ENCODE measurements at regions not wholly inside any gene's neighbourhood (a gene's known extent, or its start where the extent isn't known, plus 50 kb on each side); places are given as distances from the start of the nearest gene placed in this dataset.
"Not testable (repeated sequence)": the region's sequence is repeated elsewhere in the genome, so short reads cannot be mapped to it uniquely, and the experiment has no call there.

DNA sequence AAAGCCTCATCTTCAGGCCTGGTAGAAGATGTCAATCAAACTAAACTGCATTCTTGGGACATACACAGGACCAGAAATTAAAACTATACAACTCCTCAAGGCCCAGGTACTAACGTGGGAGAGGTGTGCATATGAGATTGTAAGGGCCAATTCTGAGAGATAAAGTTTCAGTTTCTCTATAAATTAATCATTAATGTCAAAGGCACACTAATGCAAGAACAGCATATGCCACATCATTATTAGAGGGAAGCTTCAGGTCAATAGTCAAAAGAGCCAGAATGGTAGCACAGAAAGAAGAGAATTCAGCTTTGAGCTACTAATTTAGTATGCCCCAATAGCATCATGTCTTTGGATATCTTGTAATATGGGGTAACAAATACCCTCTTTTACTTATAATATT lies 744.9 kb upstream of the MGAT4C start:
- Histone ChIP-seq H3K27me3 (ENCODE audit: control insufficient read depth, insufficient read depth, low read length, poor library complexity, severe bottlenecking) (no peaks in the 10 kb centered on the region), H3K4me3 (ENCODE audit: insufficient read depth, low read depth, low read length) (no peak overlapping the region), H3K9me3 (ENCODE audit: control insufficient read depth, low read length) (peaks cover 5% of the 10 kb centered on the region), H3K36me3 (ENCODE audit: control insufficient read depth, insufficient read depth, low read length) (no peaks in the 10 kb centered on the region), H3K27ac (ENCODE audit: insufficient read depth, low read depth, low read length, poor library complexity, severe bottlenecking) (no peak overlapping the region), H3K4me1 (ENCODE audit: control insufficient read depth, insufficient read depth, low read length) (no peaks in the 10 kb centered on the region)
- WGBS, 2 experiments: no CpG with 5 or more reads among the region's 1 CpG

DNA sequence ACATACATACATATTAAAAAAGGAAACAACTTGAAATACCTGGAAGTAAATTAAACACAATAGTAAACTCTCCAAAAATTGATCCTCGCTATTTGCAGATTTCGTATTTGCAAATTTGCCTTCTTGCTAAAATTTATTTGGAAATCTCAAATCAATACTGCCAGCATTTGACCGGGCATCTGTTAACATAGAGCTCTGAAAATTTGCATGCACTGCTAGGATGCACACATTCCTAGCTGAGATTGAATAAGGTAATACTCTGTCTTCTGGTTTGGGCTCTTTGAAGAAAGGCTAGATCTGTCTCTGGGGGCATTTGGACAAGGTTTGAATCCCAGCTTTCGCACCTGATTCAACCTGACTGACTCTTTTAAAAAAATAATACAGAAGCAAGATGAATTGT lies 729.1 kb upstream of the MGAT4C start:
- Histone ChIP-seq H3K9me3 (ENCODE audit: control insufficient read depth, low read length) (no peaks in the 10 kb centered on the region), H3K4me1 (ENCODE audit: control insufficient read depth, insufficient read depth, low read length) (no peaks in the 10 kb centered on the region), H3K27ac (ENCODE audit: insufficient read depth, low read depth, low read length, poor library complexity, severe bottlenecking) (no peak overlapping the region), H3K36me3 (ENCODE audit: control insufficient read depth, insufficient read depth, low read length) (no peaks in the 10 kb centered on the region), H3K27me3 (ENCODE audit: control insufficient read depth, insufficient read depth, low read length, poor library complexity, severe bottlenecking) (no peaks in the 10 kb centered on the region), H3K4me3 (ENCODE audit: insufficient read depth, low read depth, low read length) (no peak overlapping the region)
- 91 to 99% methylated on average over 3 of the region's 4 CpGs for WGBS, 2 experiments

- not testable (repeated sequence) for H3K4me3 ChIP-seq (ENCODE audit: insufficient read depth, low read depth, low read length); H3K4me1 ChIP-seq (ENCODE audit: control insufficient read depth, insufficient read depth, low read length); H3K9me3 ChIP-seq (ENCODE audit: control insufficient read depth, low read length); H3K27ac ChIP-seq (ENCODE audit: insufficient read depth, low read depth, low read length, poor library complexity, severe bottlenecking); H3K27me3 ChIP-seq (ENCODE audit: control insufficient read depth, insufficient read depth, low read length, poor library complexity, severe bottlenecking); H3K36me3 ChIP-seq (ENCODE audit: control insufficient read depth, insufficient read depth, low read length)
- 93% methylated on average over 7 of the region's 7 CpGs for WGBS, 2 experiments
Observed at GRCh38 chr12:86970595-86970994, 714.4 kb upstream of the MGAT4C start.

GRCh38 chr12:86959766-86960458 lies 703.7 kb upstream of the MGAT4C start:
- no peaks in the 10 kb centered on the region for H3K27me3 ChIP-seq (ENCODE audit: control insufficient read depth, insufficient read depth, low read length, poor library complexity, severe bottlenecking)
- no peaks in the 10 kb centered on the region for H3K9me3 ChIP-seq (ENCODE audit: control insufficient read depth, low read length)
- no peak overlapping the region for H3K4me3 ChIP-seq (ENCODE audit: insufficient read depth, low read depth, low read length)
- no peak overlapping the region for H3K27ac ChIP-seq (ENCODE audit: insufficient read depth, low read depth, low read length, poor library complexity, severe bottlenecking)
- no peaks in the 10 kb centered on the region for H3K36me3 ChIP-seq (ENCODE audit: control insufficient read depth, insufficient read depth, low read length)
- 92 to 94% methylated on average over 5 of the region's 5 CpGs for WGBS, 2 experiments
- no peaks in the 10 kb centered on the region for H3K4me1 ChIP-seq (ENCODE audit: control insufficient read depth, insufficient read depth, low read length)

DNA sequence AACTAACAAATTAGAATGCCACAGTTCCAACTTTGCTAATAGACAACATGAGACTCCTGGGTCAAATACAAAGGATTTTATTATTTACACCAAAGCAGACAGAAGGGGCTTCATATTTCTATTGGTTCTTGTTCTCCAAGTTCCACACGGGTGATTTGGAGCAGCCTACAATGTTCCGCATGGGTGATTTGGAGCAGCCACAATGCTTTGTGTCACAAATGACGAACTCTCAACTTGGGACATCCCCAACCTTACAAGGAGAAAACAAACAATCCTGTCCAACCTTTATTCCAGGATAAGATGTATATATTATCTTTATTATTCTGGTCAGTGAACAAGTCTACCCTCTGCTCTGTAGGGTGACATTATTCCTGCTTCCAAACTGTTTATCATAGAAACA lies 694.3 kb upstream of the MGAT4C start:
- Histone ChIP-seq H3K4me3 (ENCODE audit: insufficient read depth, low read depth, low read length) (no peak overlapping the region), H3K4me1 (ENCODE audit: control insufficient read depth, insufficient read depth, low read length) (no peaks in the 10 kb centered on the region), H3K27ac (ENCODE audit: insufficient read depth, low read depth, low read length, poor library complexity, severe bottlenecking) (no peak overlapping the region), H3K36me3 (ENCODE audit: control insufficient read depth, insufficient read depth, low read length) (no peaks in the 10 kb centered on the region), H3K27me3 (ENCODE audit: control insufficient read depth, insufficient read depth, low read length, poor library complexity, severe bottlenecking) (no peaks in the 10 kb centered on the region), H3K9me3 (ENCODE audit: control insufficient read depth, low read length) (no peaks in the 10 kb centered on the region)
- 85 to 92% methylated on average over 3 of the region's 3 CpGs for WGBS, 2 experiments

DNA sequence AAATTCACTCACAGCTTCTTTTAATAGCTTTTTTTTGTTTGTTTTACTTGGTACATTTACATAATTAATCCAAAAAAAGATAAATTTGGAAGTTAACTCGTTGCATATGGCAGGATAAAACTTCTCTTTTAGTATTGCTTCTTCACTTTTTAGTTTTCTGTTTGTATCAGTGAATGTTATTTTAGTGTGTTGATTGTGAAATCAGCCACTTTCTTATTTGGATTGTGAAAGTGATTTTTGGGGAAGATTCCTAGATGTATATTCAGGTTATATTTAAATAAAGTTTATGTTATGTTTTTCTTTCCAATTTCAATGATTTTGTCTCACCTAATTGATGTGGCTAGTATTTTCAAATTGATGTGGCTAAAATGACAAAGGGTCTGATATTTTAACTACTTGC lies 693.9 kb upstream of the MGAT4C start:
- no peaks in the 10 kb centered on the region for H3K36me3 ChIP-seq (ENCODE audit: control insufficient read depth, insufficient read depth, low read length)
- H3K4me1 ChIP-seq (ENCODE audit: control insufficient read depth, insufficient read depth, low read length): no peaks in the 10 kb centered on the region
- no peaks in the 10 kb centered on the region for H3K9me3 ChIP-seq (ENCODE audit: control insufficient read depth, low read length)
- no peaks in the 10 kb centered on the region for H3K27me3 ChIP-seq (ENCODE audit: control insufficient read depth, insufficient read depth, low read length, poor library complexity, severe bottlenecking)
- 70 to 100% methylated on average over 1 of the region's 1 CpG for WGBS, 2 experiments
- H3K4me3 ChIP-seq (ENCODE audit: insufficient read depth, low read depth, low read length): no peak overlapping the region
- H3K27ac ChIP-seq (ENCODE audit: insufficient read depth, low read depth, low read length, poor library complexity, severe bottlenecking): no peak overlapping the region

DNA sequence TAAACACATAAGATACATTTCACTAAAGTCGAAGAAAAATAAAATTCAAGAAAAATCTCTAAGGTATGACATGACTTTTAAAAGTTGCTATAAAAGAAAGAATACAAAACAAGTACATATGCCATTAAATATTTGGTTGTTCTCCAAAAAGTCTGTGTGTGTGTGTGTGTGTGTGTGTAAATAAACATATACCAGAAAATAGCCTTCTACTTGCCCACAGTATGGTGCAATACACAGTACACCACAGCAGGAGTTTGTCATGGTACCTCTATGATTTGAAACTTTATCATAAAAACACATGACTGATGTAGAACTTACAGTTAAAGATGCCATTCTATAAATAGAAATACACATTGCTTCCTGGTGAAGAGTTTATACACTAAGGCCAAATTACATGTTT lies 692.7 kb upstream of the MGAT4C start:
- Histone ChIP-seq H3K9me3 (ENCODE audit: control insufficient read depth, low read length) (no peaks in the 10 kb centered on the region), H3K4me1 (ENCODE audit: control insufficient read depth, insufficient read depth, low read length) (no peaks in the 10 kb centered on the region), H3K27ac (ENCODE audit: insufficient read depth, low read depth, low read length, poor library complexity, severe bottlenecking) (no peak overlapping the region), H3K4me3 (ENCODE audit: insufficient read depth, low read depth, low read length) (no peak overlapping the region), H3K36me3 (ENCODE audit: control insufficient read depth, insufficient read depth, low read length) (no peaks in the 10 kb centered on the region), H3K27me3 (ENCODE audit: control insufficient read depth, insufficient read depth, low read length, poor library complexity, severe bottlenecking) (no peaks in the 10 kb centered on the region)
- no CpG with 5 or more reads among the region's 1 CpG for WGBS, 2 experiments

GRCh38 chr12:86945685-86946196 lies 689.5 kb upstream of the MGAT4C start:
- 77 to 80% methylated on average over 1 of the region's 1 CpG for WGBS, 2 experiments
- Histone ChIP-seq H3K4me3 (ENCODE audit: insufficient read depth, low read depth, low read length) (no peak overlapping the region), H3K27ac (ENCODE audit: insufficient read depth, low read depth, low read length, poor library complexity, severe bottlenecking) (no peak overlapping the region), H3K4me1 (ENCODE audit: control insufficient read depth, insufficient read depth, low read length) (no peaks in the 10 kb centered on the region), H3K27me3 (ENCODE audit: control insufficient read depth, insufficient read depth, low read length, poor library complexity, severe bottlenecking) (no peaks in the 10 kb centered on the region), H3K36me3 (ENCODE audit: control insufficient read depth, insufficient read depth, low read length) (no peaks in the 10 kb centered on the region), H3K9me3 (ENCODE audit: control insufficient read depth, low read length) (no peaks in the 10 kb centered on the region)

GRCh38 chr12:86944197-86944819 lies 688.1 kb upstream of the MGAT4C start:
- H3K9me3 ChIP-seq (ENCODE audit: control insufficient read depth, low read length); H3K27ac ChIP-seq (ENCODE audit: insufficient read depth, low read depth, low read length, poor library complexity, severe bottlenecking); H3K36me3 ChIP-seq (ENCODE audit: control insufficient read depth, insufficient read depth, low read length); H3K4me3 ChIP-seq (ENCODE audit: insufficient read depth, low read depth, low read length); H3K4me1 ChIP-seq (ENCODE audit: control insufficient read depth, insufficient read depth, low read length); H3K27me3 ChIP-seq (ENCODE audit: control insufficient read depth, insufficient read depth, low read length, poor library complexity, severe bottlenecking): not testable (repeated sequence)
- WGBS, 2 experiments: 50 to 65% methylated on average over 2 of the region's 3 CpGs

DNA sequence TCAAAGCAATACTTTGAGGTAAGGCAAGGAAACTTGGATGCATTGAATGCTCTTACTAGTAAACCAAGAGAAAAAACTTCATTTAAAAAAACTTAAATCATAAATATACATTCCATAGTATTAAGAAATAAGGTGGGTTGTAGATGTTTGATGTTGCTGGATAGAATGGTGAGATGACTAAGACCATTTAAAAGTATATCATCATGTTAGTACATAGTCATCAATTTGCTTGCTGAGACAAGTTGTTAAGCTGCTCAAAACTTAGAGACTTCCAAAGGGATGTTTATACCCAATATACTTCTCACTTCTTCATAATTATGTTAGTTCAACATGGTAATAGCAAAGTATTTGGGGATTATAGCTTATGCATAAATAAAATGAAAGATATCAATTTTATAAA lies 675.5 kb upstream of the MGAT4C start:
- Histone ChIP-seq H3K9me3 (ENCODE audit: control insufficient read depth, low read length) (no peaks in the 10 kb centered on the region), H3K36me3 (ENCODE audit: control insufficient read depth, insufficient read depth, low read length) (no peaks in the 10 kb centered on the region), H3K27ac (ENCODE audit: insufficient read depth, low read depth, low read length, poor library complexity, severe bottlenecking) (no peak overlapping the region), H3K27me3 (ENCODE audit: control insufficient read depth, insufficient read depth, low read length, poor library complexity, severe bottlenecking) (no peaks in the 10 kb centered on the region), H3K4me1 (ENCODE audit: control insufficient read depth, insufficient read depth, low read length) (no peaks in the 10 kb centered on the region), H3K4me3 (ENCODE audit: insufficient read depth, low read depth, low read length) (no peak overlapping the region)

Data from ectodermal cell (in vitro differentiated cells).